DMS53 (cell line): ENCODE measurements at regions not wholly inside any gene's neighbourhood (a gene's known extent, or its start where the extent isn't known, plus 50 kb on each side); places are given as distances from the start of the nearest gene placed in this dataset.

Experiments used
- DNase-seq: peaks from one replicate; lab custom pipeline; 2025; lab: John Stamatoyannopoulos, UW

- no peak for DNase-seq
Measured at GRCh38 chr12:42859612-42860011, 270.1 kb upstream of the PRICKLE1 start.

GRCh38 chr12:42857106-42857505, 267.6 kb upstream of the PRICKLE1 start:
- no peak for DNase-seq

GRCh38 chr12:42855362-42855950, 265.9 kb upstream of the PRICKLE1 start:
- DNase-seq = no peak

- no peak for DNase-seq
Measured at GRCh38 chr12:42854826-42855225, 265.3 kb upstream of the PRICKLE1 start.

GRCh38 chr12:42854208-42854607, 264.7 kb upstream of the PRICKLE1 start:
- no peak for DNase-seq

GRCh38 chr12:42853370-42854140, 264.0 kb upstream of the PRICKLE1 start:
- DNase-seq = no peak

GRCh38 chr12:42846782-42847181, 257.2 kb upstream of the PRICKLE1 start:
- no peak for DNase-seq

GRCh38 chr12:42834062-42834461, 244.5 kb upstream of the PRICKLE1 start:
- DNase-seq = no peak

GRCh38 chr12:42828836-42829235, 239.3 kb upstream of the PRICKLE1 start:
- no peak for DNase-seq

- DNase-seq = no peak
Measured at GRCh38 chr12:42824327-42824726, 234.8 kb upstream of the PRICKLE1 start.

GRCh38 chr12:42823679-42824078, 234.1 kb upstream of the PRICKLE1 start:
- DNase-seq = no peak

GRCh38 chr12:42819846-42820245, 230.3 kb upstream of the PRICKLE1 start:
- no peak for DNase-seq

- DNase-seq = no peak
Measured at GRCh38 chr12:42815068-42815467, 225.5 kb upstream of the PRICKLE1 start.

- DNase-seq = peak; percentile 29
Measured at GRCh38 chr12:42812871-42813270, 223.3 kb upstream of the PRICKLE1 start.

- no peak for DNase-seq
Measured at GRCh38 chr12:42812086-42812485, 222.5 kb upstream of the PRICKLE1 start.

- no peak for DNase-seq
Measured at GRCh38 chr12:42810006-42810405, 220.5 kb upstream of the PRICKLE1 start.

- no peak for DNase-seq
Measured at GRCh38 chr12:42809226-42809625, 219.7 kb upstream of the PRICKLE1 start.

GRCh38 chr12:42807766-42808165, 218.2 kb upstream of the PRICKLE1 start:
- no peak for DNase-seq

GRCh38 chr12:42807251-42807650, 217.7 kb upstream of the PRICKLE1 start:
- DNase-seq = no peak

- DNase-seq = peak; percentile 34
Measured at GRCh38 chr12:42804928-42805327, 215.4 kb upstream of the PRICKLE1 start.

- no peak for DNase-seq
Measured at GRCh38 chr12:42802785-42803189, 213.2 kb upstream of the PRICKLE1 start.

GRCh38 chr12:42801271-42801670, 211.7 kb upstream of the PRICKLE1 start:
- DNase-seq = no peak

- DNase-seq = no peak
Measured at GRCh38 chr12:42799966-42800365, 210.4 kb upstream of the PRICKLE1 start.
